ENCODE measurements at regions not wholly inside any gene's neighbourhood (a gene's known extent, or its start where the extent isn't known, plus 50 kb on each side); places are given as distances from the start of the nearest gene placed in this dataset.

DNA sequence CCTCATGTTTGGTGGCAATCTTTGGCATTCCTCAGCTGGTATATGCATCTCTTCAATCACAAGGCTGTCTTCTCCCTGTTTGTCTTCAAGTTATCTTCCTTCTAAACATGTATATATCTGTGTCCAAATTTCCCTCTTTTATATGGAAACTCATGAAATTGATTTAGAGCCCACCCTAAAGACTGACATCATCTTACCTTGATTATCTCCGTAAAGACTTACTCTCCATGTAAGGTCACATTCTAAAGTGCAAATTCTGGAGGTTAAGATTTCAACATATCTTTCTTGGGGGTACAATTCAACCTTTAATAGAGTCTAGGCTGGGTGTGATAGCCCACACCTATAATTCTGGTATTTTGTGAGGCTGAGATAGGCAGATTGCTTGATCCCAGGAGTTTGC is 215.8 kb upstream of the LRRC4C start:
- TF ChIP-seq, protein P1, sequence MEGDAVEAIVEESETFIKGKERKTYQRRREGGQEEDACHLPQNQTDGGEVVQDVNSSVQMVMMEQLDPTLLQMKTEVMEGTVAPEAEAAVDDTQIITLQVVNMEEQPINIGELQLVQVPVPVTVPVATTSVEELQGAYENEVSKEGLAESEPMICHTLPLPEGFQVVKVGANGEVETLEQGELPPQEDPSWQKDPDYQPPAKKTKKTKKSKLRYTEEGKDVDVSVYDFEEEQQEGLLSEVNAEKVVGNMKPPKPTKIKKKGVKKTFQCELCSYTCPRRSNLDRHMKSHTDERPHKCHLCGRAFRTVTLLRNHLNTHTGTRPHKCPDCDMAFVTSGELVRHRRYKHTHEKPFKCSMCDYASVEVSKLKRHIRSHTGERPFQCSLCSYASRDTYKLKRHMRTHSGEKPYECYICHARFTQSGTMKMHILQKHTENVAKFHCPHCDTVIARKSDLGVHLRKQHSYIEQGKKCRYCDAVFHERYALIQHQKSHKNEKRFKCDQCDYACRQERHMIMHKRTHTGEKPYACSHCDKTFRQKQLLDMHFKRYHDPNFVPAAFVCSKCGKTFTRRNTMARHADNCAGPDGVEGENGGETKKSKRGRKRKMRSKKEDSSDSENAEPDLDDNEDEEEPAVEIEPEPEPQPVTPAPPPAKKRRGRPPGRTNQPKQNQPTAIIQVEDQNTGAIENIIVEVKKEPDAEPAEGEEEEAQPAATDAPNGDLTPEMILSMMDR (IDR thresholded peaks at IDR 0.05): no peak
- no peak for TF ChIP-seq POLR2A (IDR thresholded peaks at IDR 0.05; ENCODE audit: low read depth)
- TF ChIP-seq EP300 (IDR thresholded peaks at IDR 0.05): no peak

Measured in esophagus muscularis mucosa (tissue), 4 donors.